ENCODE measurements at regions not wholly inside any gene's neighbourhood (a gene's known extent, or its start where the extent isn't known, plus 50 kb on each side); places are given as distances from the start of the nearest gene placed in this dataset.

DNA sequence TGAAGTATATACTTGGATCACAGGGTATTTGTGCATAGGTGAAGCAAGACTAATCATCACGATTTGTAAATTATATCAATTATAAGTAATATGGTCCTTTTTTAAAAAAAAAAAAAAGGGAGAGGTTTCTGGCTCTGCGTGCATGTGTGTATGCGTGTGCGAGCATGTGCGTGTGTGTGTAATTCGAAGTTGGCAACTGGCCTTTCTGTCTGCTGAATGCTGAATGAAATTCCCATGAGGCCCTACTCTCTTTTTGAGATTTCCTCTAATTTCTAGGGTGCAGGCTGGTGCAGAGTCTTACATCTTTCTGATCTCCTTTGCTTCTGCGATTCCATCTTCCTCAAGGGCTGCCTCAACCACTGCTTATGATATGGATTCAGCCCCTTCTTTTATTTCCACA lies 212.2 kb downstream of the URB2 start:
- TF ChIP-seq, protein P1, sequence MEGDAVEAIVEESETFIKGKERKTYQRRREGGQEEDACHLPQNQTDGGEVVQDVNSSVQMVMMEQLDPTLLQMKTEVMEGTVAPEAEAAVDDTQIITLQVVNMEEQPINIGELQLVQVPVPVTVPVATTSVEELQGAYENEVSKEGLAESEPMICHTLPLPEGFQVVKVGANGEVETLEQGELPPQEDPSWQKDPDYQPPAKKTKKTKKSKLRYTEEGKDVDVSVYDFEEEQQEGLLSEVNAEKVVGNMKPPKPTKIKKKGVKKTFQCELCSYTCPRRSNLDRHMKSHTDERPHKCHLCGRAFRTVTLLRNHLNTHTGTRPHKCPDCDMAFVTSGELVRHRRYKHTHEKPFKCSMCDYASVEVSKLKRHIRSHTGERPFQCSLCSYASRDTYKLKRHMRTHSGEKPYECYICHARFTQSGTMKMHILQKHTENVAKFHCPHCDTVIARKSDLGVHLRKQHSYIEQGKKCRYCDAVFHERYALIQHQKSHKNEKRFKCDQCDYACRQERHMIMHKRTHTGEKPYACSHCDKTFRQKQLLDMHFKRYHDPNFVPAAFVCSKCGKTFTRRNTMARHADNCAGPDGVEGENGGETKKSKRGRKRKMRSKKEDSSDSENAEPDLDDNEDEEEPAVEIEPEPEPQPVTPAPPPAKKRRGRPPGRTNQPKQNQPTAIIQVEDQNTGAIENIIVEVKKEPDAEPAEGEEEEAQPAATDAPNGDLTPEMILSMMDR (conservative IDR thresholded peaks at IDR 0.05) = no peak
- H3K27ac ChIP-seq = no peak overlapping the region

DNA sequence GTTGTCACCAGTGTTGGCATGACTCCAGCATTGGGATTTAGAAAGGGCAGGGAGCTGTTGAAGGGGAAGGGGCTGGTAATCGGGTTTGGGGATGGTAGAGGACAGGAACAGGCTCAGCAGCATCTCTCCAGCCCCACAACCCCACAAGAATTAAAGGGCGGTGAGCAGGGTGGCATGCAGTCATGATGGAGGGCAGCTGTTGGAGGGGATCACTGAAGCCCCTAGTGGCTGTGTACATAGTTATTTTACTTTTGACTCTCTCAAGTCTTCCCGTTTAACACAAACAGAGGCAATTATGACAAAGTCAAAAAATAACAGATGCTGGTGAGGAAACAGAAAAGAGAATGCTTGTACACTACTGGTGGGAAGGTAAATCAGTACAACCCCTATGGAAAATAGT lies 213.8 kb downstream of the URB2 start:
- H3K27ac ChIP-seq = no peak overlapping the region
- TF ChIP-seq, protein P1 (conservative IDR thresholded peaks at IDR 0.05) = no peak

DNA sequence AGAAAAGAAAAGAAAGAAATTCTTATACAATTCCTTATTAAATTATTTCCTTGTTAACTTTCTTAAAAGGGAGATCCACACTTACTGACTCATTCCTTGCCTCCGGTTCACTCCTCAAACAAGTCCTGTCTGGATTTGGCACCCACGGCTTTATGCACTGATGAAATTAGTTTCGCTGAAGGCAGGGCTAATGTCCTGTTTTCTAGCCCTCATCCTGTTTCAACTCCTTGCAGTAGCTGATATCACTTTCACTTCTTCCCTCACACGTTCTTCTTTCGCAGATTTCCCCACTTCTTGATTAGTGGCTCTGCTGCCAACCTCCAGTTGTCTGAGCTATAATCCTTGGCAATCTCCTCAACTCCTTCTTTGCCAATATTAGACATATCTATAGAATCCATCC lies 215.2 kb downstream of the URB2 start:
- TF ChIP-seq, protein P1 (conservative IDR thresholded peaks at IDR 0.05) = no peak
- no peak overlapping the region for H3K27ac ChIP-seq

DNA sequence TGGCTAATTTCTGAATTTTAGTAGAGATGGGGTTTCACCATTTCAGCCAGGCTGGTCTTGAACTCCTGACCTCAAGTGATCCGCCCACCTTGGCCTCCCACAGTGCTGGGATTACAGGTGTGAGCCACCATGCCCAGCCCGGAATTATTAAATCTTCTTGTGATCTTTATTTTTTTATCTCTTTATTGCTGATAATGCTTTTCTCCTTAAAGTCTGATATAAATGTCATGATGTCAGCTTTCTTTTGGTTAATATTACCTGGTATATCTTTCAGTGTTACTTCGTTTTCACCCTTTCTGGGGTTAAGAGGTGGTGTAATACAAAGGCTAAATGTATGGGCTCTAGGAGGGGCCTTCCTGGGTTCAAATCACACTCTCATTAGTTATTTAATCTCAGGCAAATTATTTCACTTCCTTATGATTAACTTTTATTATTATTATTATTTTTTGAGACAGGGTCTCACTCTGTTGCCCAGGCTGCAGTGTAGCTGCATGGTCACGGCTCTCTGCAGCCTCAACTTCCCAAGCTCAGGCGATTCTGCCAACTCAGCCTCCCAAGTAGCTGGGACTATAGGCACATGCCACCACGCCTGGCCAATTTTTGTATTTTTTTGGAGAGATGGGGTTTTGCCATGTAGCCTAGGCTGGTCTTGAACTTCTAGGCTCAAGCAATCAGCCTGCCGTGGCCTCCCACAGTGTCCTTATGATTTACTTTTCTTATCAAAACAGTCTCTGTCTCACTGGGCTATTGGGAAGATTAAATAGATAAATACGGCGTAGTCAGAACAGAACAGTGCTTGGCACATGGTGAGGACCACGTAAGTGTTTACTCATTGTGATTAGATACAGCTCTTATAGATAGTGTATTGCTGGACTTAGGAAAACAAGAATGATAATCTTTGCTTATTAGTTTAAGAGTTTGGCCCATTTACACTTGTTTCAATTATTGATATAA lies 216.5 kb downstream of the URB2 start:
- TF ChIP-seq, protein P1 (conservative IDR thresholded peaks at IDR 0.05) = no peak
- H3K27ac ChIP-seq = peak overlapping the region; percentile 96

DNA sequence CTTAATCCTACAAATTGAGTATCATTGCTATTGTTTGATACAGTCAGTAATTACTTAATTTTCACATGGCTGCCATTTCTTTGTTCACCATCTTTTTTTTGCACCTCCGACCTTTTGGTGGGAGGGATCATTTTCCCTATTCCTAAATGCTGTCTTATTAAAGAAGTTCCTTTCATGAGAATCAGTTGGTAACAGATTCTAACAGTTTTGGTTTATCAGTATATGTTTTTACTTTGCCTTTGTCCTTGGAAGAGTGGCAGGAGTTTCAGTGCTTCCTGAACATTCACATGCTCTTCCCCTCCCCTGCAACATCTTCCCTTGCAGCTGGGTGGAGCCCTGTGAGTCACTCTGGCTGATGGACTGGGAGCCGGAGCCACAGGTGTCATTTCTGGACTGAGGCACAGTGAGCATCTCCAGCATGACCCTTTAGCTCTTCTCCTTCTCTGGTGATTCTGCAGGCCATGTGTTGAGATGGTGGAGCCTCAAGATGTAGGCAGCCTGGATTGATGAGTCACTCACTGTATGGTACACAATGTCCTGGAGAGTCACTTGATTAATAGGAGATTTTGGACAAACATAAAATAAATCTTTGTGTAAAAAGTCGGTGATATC lies 217.7 kb downstream of the URB2 start:
- TF ChIP-seq, protein P1 (conservative IDR thresholded peaks at IDR 0.05) = peak; percentile 56
- peak overlapping the region; percentile 96 for H3K27ac ChIP-seq

DNA sequence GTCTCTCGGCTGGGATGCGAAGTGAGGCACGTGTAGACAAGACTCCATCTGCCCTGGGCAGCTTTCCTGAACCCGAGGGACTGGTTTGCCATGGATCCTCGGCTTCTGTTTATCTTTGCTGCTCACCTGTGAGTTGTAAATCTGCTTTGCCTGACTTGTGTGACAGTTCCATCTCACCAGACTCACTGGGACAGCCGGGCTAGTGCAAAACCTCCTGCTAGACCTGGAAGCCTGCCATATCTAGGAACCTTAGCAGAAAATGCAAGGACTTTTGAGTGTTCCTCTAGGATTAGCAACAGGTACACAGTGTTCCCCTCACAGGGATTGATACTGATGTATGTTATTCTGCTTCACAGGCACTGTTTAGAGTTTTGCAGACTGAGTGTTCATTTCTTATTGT lies 218.6 kb downstream of the URB2 start:
- TF ChIP-seq, protein P1 (conservative IDR thresholded peaks at IDR 0.05) = no peak
- peak overlapping the region; percentile 96 for H3K27ac ChIP-seq

DNA sequence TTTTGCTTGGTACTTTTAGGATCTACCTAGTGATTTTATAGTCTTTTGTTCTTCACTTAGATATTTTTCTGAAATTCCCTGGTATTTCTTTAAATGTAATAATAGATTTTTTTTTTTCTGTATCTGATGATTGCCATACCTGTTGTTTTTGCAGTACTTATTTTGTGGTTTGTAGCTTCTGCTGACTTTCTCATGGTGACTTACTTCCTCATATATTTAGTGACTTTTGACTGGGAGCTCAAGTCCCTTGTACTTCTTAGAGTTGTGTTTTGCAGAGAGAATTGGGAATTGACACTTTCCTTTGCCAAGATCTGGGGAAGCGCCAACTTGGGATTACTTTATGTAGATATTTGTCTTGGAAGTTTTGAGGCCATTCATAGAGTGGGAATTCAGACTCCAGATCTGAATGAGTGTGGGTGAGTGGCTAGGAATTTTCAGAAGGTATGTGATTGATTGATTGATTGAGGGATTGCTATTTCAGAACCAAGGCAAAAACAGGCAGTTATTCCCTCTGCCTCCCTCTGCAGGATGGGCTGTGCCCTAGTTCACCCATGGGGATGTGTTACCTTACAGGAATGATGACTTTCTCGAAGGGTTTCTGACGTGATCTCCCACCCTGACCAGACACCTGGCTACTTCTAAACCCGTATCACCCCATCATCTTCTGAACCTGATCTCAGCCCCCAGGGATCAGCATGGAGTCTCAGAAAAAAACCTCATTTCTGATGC lies 219.5 kb downstream of the URB2 start:
- peak overlapping the region; percentile 96 for H3K27ac ChIP-seq
- TF ChIP-seq, protein P1 (conservative IDR thresholded peaks at IDR 0.05) = no peak

Data from VCaP (cell line).